Frontal cortex (tissue), 3 donors: ENCODE measurements at regions not wholly inside any gene's neighbourhood (a gene's known extent, or its start where the extent isn't known, plus 50 kb on each side); places are given as distances from the start of the nearest gene placed in this dataset.

ENCODE experiments used
- DNase-seq, 2 donors: peaks; one replicate each; pipeline ENCODE4 v3.0.0; 2012; ENCODE audit warnings: low spot score in 2 of 2
- FAIRE-seq: peaks from 2 replicates; lab custom pipeline; 2012; peaks lifted over from hg19 to GRCh38; lab: Jason Lieb, UNC
- donor health status: control.
- donor health status: control.
- donor health status: control.

GRCh38 chr9:7907551-7908337 lies 108.2 kb upstream of the DMAC1 start:
- no peak for DNase-seq
- no peak for FAIRE-seq

GRCh38 chr9:7906783-7907550 lies 107.4 kb upstream of the DMAC1 start:
- no peak for DNase-seq
- FAIRE-seq = no peak

GRCh38 chr9:7901621-7902020 lies 102.0 kb upstream of the DMAC1 start:
- no peak for FAIRE-seq
- DNase-seq = no peak

GRCh38 chr9:7900541-7900940 lies 101.0 kb upstream of the DMAC1 start:
- DNase-seq = no peak
- FAIRE-seq = no peak

- FAIRE-seq (no peak), DNase-seq (no peak)
Measured at GRCh38 chr9:7899753-7900152, 100.2 kb upstream of the DMAC1 start.

GRCh38 chr9:7894231-7894630 lies 94.7 kb upstream of the DMAC1 start:
- FAIRE-seq (no peak), DNase-seq (no peak)

- FAIRE-seq (no peak), DNase-seq (no peak)
Measured at GRCh38 chr9:7892975-7893374, 93.4 kb upstream of the DMAC1 start.

- FAIRE-seq (no peak), DNase-seq (no peak)
Measured at GRCh38 chr9:7879551-7880245, 80.1 kb upstream of the DMAC1 start.

- FAIRE-seq = no peak
Measured at GRCh38 chr9:7871977-7872730, 72.6 kb upstream of the DMAC1 start.

GRCh38 chr9:7869340-7869739 lies 69.8 kb upstream of the DMAC1 start:
- DNase-seq = no peak
- FAIRE-seq = no peak

More at GRCh38 chr9:7871977-7872730, 72.6 kb upstream of the DMAC1 start:
- no peak for DNase-seq

- DNase-seq = no peak
Measured at GRCh38 chr9:7862170-7862569, 62.6 kb upstream of the DMAC1 start.

GRCh38 chr9:7861086-7861485 lies 61.5 kb upstream of the DMAC1 start:
- DNase-seq (no peak), FAIRE-seq (no peak)

More at GRCh38 chr9:7862170-7862569, 62.6 kb upstream of the DMAC1 start:
- FAIRE-seq = no peak

- DNase-seq = no peak
- no peak for FAIRE-seq
Measured at GRCh38 chr9:7860335-7860709, 60.7 kb upstream of the DMAC1 start.

GRCh38 chr9:7859701-7860334 lies 60.2 kb upstream of the DMAC1 start:
- no peak for FAIRE-seq
- no peak for DNase-seq

GRCh38 chr9:7858166-7858565 lies 58.6 kb upstream of the DMAC1 start:
- FAIRE-seq (no peak), DNase-seq (no peak)

- FAIRE-seq = no peak
- no peak for DNase-seq
Measured at GRCh38 chr9:7854763-7855162, 55.2 kb upstream of the DMAC1 start.
